HCT116 (cell line): ENCODE measurements at regions not wholly inside any gene's neighbourhood (a gene's known extent, or its start where the extent isn't known, plus 50 kb on each side); places are given as distances from the start of the nearest gene placed in this dataset.

Experiments
- ATAC-seq: fragments of 200-7000 bp; cut with Tn5 transposase; 2 replicates; pipeline ENCODE4 v1.9.1; 2020; ENCODE audit warnings: mild to moderate bottlenecking, moderate library complexity
- BruUV-seq: library from RNA; stranded (reverse); fragments of 400-500 nt; replicated peaks from 2 replicates; lab custom pipeline; 2021; lab: Mats Ljungman, UMichigan
- CTCF ChIA-PET: fragments of 300-600 bp; sonication (Branson Sonifier 250); formaldehyde crosslinking; loops from one replicate; lab custom pipeline; 2021; ENCODE audit warnings: antibody characterized with exemption; lab: Charles Lee
- POLR2A ChIA-PET: fragments of 300-600, 350-600 bp; sonication (Branson Sonifier 250); formaldehyde crosslinking; loops from one replicate; lab custom pipeline; 2021; ENCODE audit warnings: antibody characterized with exemption; lab: Charles Lee
- RAD21 ChIA-PET, 2 experiments: fragments of 300-600 bp; sonication (Branson Sonifier 250); formaldehyde crosslinking; loops; one replicate each; lab custom pipeline; 2023; ENCODE audit warnings: low total read pairs in 2 of 2; ENCODE audit not compliant: uncharacterized antibody in 2 of 2, unreplicated experiment in 2 of 2, low non-redundant PET in 1 of 2; lab: Charles Lee
- DNase-seq: peaks from one replicate; pipeline ENCODE4 v3.0.0-alpha.2; 2010; ENCODE audit warnings: low read depth, low spot score
- H2AFZ ChIP-seq: fragments of 200-600 bp; shearing (Covaris generic), sonication (generic); 2 replicates; pipeline ENCODE4 v1.6.1; 2017; ENCODE audit warnings: low read depth, mixed run types, mixed read lengths, antibody characterized with exemption, low read length; ENCODE audit not compliant: poor library complexity, severe bottlenecking
- H3K27ac ChIP-seq: 2 replicates; pipeline ENCODE4 v1.5.1; 2012; ENCODE audit warnings: low read depth, low read length
- H3K27me3 ChIP-seq: fragments of 200-600 bp; sonication (generic); 2 replicates; pipeline ENCODE4 v1.6.1; 2016; ENCODE audit warnings: mixed run types, low read length, mixed read lengths; ENCODE audit not compliant: insufficient read depth
- H3K36me3 ChIP-seq, 2 experiments: fragments of 200-500 bp in 1 of 2; fragments of 200-600 bp in 1 of 2; sonication (Bioruptor generic) in 1 of 2; sonication (generic) in 1 of 2; 2 replicates each; pipeline versions ENCODE4 v1.5.1 to v1.6.1; 2014 to 2016; ENCODE audit warnings: low read length in 2 of 2, inconsistent platforms in 1 of 2, mixed read lengths in 1 of 2, mixed run types in 1 of 2; ENCODE audit not compliant: insufficient read depth in 2 of 2, control insufficient read depth in 1 of 2
- H3K4me1 ChIP-seq, 2 experiments: fragments of 200-600 bp in 1 of 2; sonication (generic) in 1 of 2; 2 replicates each; pipeline versions ENCODE4 v1.5.1 to v1.6.1; 2012 to 2017; ENCODE audit warnings: low read length in 2 of 2, inconsistent platforms in 1 of 2, mild to moderate bottlenecking in 1 of 2, mixed read lengths in 1 of 2, mixed run types in 1 of 2, moderate library complexity in 1 of 2; ENCODE audit not compliant: insufficient read depth in 2 of 2, control insufficient read depth in 1 of 2
- H3K4me2 ChIP-seq: fragments of 200-600 bp; sonication (generic); 2 replicates; pipeline ENCODE4 v1.6.1; 2017; ENCODE audit warnings: mixed run types, low read length, mixed read lengths
- H3K4me3 ChIP-seq, 2 experiments: fragments of 200-600 bp in 1 of 2; sonication (generic) in 1 of 2; replicated peaks in 1 of 2; 2 replicates each; pipeline ENCODE4 v1.5.1; 2011 to 2016; ENCODE audit warnings: low read length in 2 of 2, control low read depth in 1 of 2, low read depth in 1 of 2, mild to moderate bottlenecking in 1 of 2, mixed read lengths in 1 of 2, mixed run types in 1 of 2
- H3K79me2 ChIP-seq: fragments of 200-600 bp; sonication (generic); 2 replicates; pipeline ENCODE4 v1.6.1; 2017; ENCODE audit warnings: mild to moderate bottlenecking, mixed run types, low read length, moderate library complexity, mixed read lengths; ENCODE audit not compliant: insufficient read depth
- H3K9ac ChIP-seq: fragments of 200-600 bp; sonication (generic); 2 replicates; pipeline ENCODE4 v1.6.1; 2016; ENCODE audit warnings: low read length, mixed read lengths
- H3K9me2 ChIP-seq: fragments of 200-600 bp; sonication (generic), shearing (Covaris generic); 2 replicates; pipeline ENCODE4 v1.6.1; 2017; ENCODE audit warnings: mixed run types, mild to moderate bottlenecking, moderate library complexity; ENCODE audit not compliant: insufficient read depth
- H3K9me3 ChIP-seq, 2 experiments: fragments of 200-500 bp in 1 of 2; fragments of 200-600 bp in 1 of 2; sonication (Bioruptor generic) in 1 of 2; sonication (generic) in 1 of 2; 2 replicates each; pipeline ENCODE4 v1.6.1; 2014 to 2017; ENCODE audit warnings: low read length in 2 of 2, mixed read lengths in 2 of 2, inconsistent platforms in 1 of 2, low read depth in 1 of 2, mild to moderate bottlenecking in 1 of 2, mixed run types in 1 of 2, moderate library complexity in 1 of 2; ENCODE audit not compliant: control insufficient read depth in 1 of 2, insufficient read depth in 1 of 2
- H4K20me1 ChIP-seq: fragments of 200-600 bp; sonication (generic), shearing (Covaris generic); 2 replicates; pipeline ENCODE4 v1.6.1; 2017; ENCODE audit warnings: mixed run types, mild to moderate bottlenecking, moderate library complexity; ENCODE audit not compliant: insufficient read depth
- CBX3 ChIP-seq: IDR thresholded peaks from 2 replicates; pipeline ENCODE4 v1.6.1; 2012; ENCODE audit warnings: low read depth
- CEBPB ChIP-seq: IDR thresholded peaks from 2 replicates; pipeline ENCODE4 v1.6.1; 2012; ENCODE audit warnings: low read depth
- EGR1 ChIP-seq: IDR thresholded peaks from 2 replicates; pipeline ENCODE4 v1.6.1; 2012; ENCODE audit warnings: low read depth
- EZH2phosphoT487 ChIP-seq: fragments of 200-600 bp; IDR thresholded peaks from 2 replicates; pipeline ENCODE4 v1.6.1; 2018; ENCODE audit warnings: antibody characterized with exemption, borderline replicate concordance
- JUND ChIP-seq: IDR thresholded peaks from 2 replicates; pipeline ENCODE4 v1.6.1; 2012
- POLR2A ChIP-seq: IDR thresholded peaks from 2 replicates; pipeline ENCODE4 v1.7.0; 2011; ENCODE audit warnings: borderline replicate concordance; ENCODE audit not compliant: insufficient read depth, insufficient read length; ENCODE audit errors: extremely low read depth
- POLR2AphosphoS5 ChIP-seq: IDR thresholded peaks from 2 replicates; pipeline ENCODE4 v1.6.1; 2011; ENCODE audit warnings: mild to moderate bottlenecking, low read depth, low read length, moderate library complexity
- REST ChIP-seq: IDR thresholded peaks from 2 replicates; pipeline ENCODE4 v1.6.1; 2012; ENCODE audit warnings: low read depth
- SIN3A ChIP-seq: IDR thresholded peaks from 2 replicates; pipeline ENCODE4 v1.6.1; 2012; ENCODE audit warnings: low read depth
- SRF ChIP-seq: IDR thresholded peaks from 2 replicates; pipeline ENCODE4 v1.6.1; 2012; ENCODE audit warnings: low read depth
- YY1 ChIP-seq: IDR thresholded peaks from 2 replicates; pipeline ENCODE4 v1.6.1; 2011; ENCODE audit warnings: low read length, low read depth, moderate library complexity, mild to moderate bottlenecking; ENCODE audit not compliant: insufficient replicate concordance; ENCODE audit errors: extremely low read depth
- ZBTB33 ChIP-seq: IDR thresholded peaks from 2 replicates; pipeline ENCODE4 v1.6.1; 2011; ENCODE audit warnings: mild to moderate bottlenecking, low read length, moderate library complexity; ENCODE audit not compliant: insufficient replicate concordance; ENCODE audit errors: extremely low read depth
- intact Hi-C: fragments of 100-400 bp; cut with micrococcal nuclease; formaldehyde crosslinking; loops from 2 replicates; pipeline ENCODE4 v1.10.0; 2022
- TF ChIP-seq, protein P1 (sequence below), 3 experiments: fragments of 200-600 bp in 1 of 3; sonication (generic) in 1 of 3; IDR thresholded peaks in 2 of 3; conservative IDR thresholded peaks in 1 of 3; 2 replicates each; pipeline ENCODE4 v1.5.1; 2012 to 2017; ENCODE audit warnings: low read depth in 2 of 3, low read length in 2 of 3, antibody characterized with exemption in 1 of 3, borderline replicate concordance in 1 of 3, control low read depth in 1 of 3, mild to moderate bottlenecking in 1 of 3, mixed read lengths in 1 of 3, mixed run types in 1 of 3, moderate library complexity in 1 of 3; ENCODE audit not compliant: insufficient read depth in 1 of 3

DNA sequence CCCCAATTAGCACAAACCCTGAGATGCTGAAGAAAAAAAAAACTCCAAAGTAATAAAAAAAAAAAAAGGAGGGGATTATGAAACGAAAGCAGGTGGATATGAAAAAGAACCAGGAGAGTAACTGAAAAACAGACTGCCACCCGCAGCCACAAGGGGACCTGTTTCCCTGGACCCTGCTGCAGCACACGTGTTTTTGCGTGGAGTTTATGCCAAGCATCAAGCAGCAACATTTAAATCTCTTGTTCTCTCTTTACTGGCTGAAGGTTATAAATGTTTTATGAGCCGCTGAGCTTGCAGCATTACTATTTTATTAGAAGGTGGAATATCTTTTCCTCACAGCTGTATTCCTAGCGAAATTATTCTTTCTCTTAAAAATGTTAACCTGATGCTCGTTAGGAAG lies 131.6 kb upstream of the OLIG3 start:
- ChIA-PET POLR2A (no interaction called here), CTCF (interaction anchor here (1.1 kb wide), 1 partner anchor 549 kb away, joined by 3 read pairs; no protein-coding TSS in a partner anchor), RAD21 (no interaction called here)
- H4K20me1 ChIP-seq, result no peaks in the 10 kb centered on the region
- H3K36me3 ChIP-seq, result no peaks in the 10 kb centered on the region
- H3K9ac ChIP-seq, result no peak overlapping the region
- no peaks in the 10 kb centered on the region for H3K9me3 ChIP-seq
- no peak overlapping the region for H3K4me3 ChIP-seq
- no peak overlapping the region for H3K4me2 ChIP-seq
- H3K4me1 ChIP-seq, result no peaks in the 10 kb centered on the region
- H3K27ac ChIP-seq, result no peak overlapping the region
- H2AFZ ChIP-seq, result no peak overlapping the region
- H3K27me3 ChIP-seq, result no peaks in the 10 kb centered on the region
- no peaks in the 10 kb centered on the region for H3K9me2 ChIP-seq
- BruUV-seq, result no TSS peak
- no peak for DNase-seq
- TF ChIP-seq, protein P1, sequence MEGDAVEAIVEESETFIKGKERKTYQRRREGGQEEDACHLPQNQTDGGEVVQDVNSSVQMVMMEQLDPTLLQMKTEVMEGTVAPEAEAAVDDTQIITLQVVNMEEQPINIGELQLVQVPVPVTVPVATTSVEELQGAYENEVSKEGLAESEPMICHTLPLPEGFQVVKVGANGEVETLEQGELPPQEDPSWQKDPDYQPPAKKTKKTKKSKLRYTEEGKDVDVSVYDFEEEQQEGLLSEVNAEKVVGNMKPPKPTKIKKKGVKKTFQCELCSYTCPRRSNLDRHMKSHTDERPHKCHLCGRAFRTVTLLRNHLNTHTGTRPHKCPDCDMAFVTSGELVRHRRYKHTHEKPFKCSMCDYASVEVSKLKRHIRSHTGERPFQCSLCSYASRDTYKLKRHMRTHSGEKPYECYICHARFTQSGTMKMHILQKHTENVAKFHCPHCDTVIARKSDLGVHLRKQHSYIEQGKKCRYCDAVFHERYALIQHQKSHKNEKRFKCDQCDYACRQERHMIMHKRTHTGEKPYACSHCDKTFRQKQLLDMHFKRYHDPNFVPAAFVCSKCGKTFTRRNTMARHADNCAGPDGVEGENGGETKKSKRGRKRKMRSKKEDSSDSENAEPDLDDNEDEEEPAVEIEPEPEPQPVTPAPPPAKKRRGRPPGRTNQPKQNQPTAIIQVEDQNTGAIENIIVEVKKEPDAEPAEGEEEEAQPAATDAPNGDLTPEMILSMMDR (IDR thresholded peaks at IDR 0.05 in 2 of 3, conservative IDR thresholded peaks at IDR 0.05 in 1 of 3; ENCODE audit: borderline replicate concordance in 1 of 3, insufficient read depth in 1 of 3, low read depth in 2 of 3, low read length in 2 of 3), result peak in 2 of 3 experiments; percentile 13 to 27; a peak in 3 of 6 replicates
- no peak for TF ChIP-seq CEBPB
- no peak for TF ChIP-seq EGR1
- ATAC-seq, result no peak
- no peaks in the 10 kb centered on the region for H3K79me2 ChIP-seq
- intact Hi-C loops, result no loop called here

GRCh38 chr6:137630666-137631065 lies 136.5 kb upstream of the OLIG3 start:
- Histone ChIP-seq H3K4me3 (no peak overlapping the region), H3K27ac (no peak overlapping the region), H3K9me2 (no peaks in the 10 kb centered on the region), H3K9ac (no peak overlapping the region), H3K36me3 (no peaks in the 10 kb centered on the region), H3K4me1 (peaks cover 0 to 11% of the 10 kb centered on the region in 2 experiments; a peak in 2 of 4 replicates), H2AFZ (no peak overlapping the region), H4K20me1 (no peaks in the 10 kb centered on the region), H3K79me2 (no peaks in the 10 kb centered on the region), H3K9me3 (no peaks in the 10 kb centered on the region), H3K27me3 (no peaks in the 10 kb centered on the region), H3K4me2 (no peak overlapping the region)
- BruUV-seq, result no TSS peak
- ATAC-seq (no peak), DNase-seq (no peak)
- ChIA-PET RAD21 (no interaction called here), POLR2A (interaction anchor here (0.6 kb wide), 1 partner anchor 376 kb away, joined by 3 read pairs; no protein-coding TSS in a partner anchor), CTCF (no interaction called here)
- intact Hi-C loops, result no loop called here
- TF ChIP-seq ZBTB33 (no peak), POLR2A (no peak), SIN3A (no peak), REST (no peak), POLR2AphosphoS5 (no peak), SRF (no peak), CEBPB (no peak), JUND (no peak), EGR1 (no peak), YY1 (no peak), CBX3 (no peak), EZH2phosphoT487 (no peak)
